Hypothalamus (tissue), 51 donors: ENCODE measurements at regions not wholly inside any gene's neighbourhood (a gene's known extent, or its start where the extent isn't known, plus 50 kb on each side); places are given as distances from the start of the nearest gene placed in this dataset.
A peak's percentile ranks its signal among the peaks of the same experiment; 100 is the strongest.

ENCODE experiments used
- DNase-seq, 51 donors: peaks; one replicate each; lab custom pipeline; 2025; lab: John Stamatoyannopoulos, UW

DNA sequence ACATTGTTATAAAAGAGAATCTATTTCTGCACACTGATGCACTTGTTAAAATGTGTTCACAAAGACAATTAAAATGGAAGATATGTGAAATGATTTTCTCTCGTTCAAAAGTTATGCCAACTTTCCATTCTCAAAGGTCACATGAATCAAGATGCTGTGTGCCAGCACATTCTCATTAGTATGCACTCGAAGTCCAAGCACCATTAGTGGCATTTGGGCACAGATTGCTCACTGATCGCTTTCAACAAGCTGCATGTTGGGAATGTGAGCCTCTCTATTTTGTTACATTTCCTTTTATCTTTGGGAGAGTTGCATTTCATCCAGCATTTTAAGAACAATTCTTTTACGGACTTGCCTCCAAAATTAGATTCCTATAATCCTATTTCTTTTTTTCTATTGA is 398.9 kb downstream of the FBXO15 start:
- DNase-seq = peak in 1 of 51 donors; percentile 9

DNA sequence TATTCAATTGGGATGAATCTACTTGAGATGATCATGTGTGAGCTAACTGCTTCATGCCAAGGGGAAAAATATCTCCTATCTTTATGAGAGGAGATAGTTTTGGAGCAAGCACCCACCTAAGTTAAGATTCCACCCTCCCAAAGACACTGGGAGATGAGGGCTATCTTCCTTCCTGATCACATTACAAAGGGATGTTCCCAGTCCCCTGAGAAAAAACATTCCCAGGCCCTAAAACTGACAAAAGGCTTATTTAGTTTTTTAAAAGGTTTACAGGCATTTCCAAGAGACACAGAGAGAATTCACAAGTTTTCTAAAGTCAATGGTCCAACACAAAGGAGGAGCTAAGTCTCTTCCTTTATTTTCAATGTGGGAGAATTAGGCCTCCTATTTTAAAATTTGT is 401.5 kb downstream of the FBXO15 start:
- no peak for DNase-seq

DNA sequence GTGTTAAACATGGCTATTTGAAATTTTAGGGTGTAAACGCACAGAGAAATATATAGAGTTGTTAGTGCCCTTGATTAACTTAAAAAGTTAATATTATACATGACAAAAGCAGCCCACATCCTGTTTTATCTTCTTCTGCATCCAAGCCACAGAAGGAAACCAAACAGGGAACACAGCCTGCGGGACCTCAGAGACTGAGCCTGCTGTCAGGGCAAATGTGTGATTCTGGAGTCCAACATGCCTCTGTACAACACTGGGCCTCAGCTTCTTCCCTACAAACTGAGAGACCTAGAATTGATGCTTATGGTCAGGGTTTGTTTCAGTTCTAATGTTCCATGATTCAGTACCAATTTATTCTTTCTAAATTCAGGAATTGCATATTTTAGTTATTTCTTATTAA is 404.7 kb downstream of the FBXO15 start:
- DNase-seq = no peak

DNA sequence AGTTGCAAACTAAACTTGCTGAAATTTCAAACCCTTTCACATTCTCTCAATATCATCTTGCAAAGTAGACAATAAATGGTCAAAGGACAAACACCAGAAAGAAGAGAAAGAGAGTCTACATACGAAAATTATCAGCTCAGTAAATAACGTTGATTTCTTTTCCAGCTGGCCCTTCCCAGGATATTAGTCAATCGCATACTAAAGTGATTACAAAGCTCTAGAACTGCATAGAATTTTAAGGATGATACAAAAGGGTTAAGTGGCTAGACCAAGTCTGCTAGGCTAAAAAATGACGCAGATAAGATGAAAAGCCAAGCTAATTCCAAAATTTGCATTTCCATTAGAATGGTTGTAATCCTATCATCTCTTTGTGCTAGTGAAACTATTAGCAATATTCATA is 405.7 kb downstream of the FBXO15 start:
- no peak for DNase-seq

DNA sequence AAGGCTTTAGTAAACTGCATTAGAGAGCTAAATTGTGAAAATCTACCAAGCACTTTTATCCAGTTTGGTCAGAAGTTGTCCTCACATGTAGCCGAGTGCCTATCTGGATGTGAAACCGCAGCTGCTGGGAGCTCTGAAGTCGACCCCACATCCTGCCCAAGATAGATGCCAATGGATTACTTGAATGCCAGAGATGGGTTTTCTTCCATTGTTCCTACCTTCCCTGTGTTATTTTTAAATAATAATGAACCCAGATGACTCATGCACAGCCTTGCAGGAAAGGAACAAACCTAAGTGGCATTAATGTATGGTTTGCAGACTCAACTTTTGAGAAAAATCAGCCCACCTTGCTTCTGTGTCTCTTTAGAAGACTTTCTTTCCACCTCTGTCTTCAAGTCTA is 408.5 kb downstream of the FBXO15 start:
- DNase-seq = peak in 1 of 51 donors; percentile 12

DNA sequence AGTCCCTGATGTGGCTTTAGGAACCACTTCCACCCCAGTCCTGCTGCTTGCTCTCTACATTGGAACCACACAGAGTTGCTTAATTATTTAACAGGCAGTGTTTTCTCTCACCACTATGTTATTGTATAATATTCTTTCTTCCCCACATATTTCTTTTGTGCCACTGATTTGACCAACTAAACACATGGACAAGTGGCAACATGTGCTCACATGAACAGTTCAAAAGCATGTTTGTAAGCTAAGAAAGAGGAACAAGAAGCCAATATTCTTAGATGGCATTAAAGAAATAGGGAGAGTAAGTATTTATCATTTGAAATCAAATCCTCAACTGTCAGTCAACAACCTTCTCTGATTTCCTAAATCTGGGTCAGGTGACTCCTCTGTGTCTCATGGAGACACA is 409.6 kb downstream of the FBXO15 start:
- DNase-seq = no peak

DNA sequence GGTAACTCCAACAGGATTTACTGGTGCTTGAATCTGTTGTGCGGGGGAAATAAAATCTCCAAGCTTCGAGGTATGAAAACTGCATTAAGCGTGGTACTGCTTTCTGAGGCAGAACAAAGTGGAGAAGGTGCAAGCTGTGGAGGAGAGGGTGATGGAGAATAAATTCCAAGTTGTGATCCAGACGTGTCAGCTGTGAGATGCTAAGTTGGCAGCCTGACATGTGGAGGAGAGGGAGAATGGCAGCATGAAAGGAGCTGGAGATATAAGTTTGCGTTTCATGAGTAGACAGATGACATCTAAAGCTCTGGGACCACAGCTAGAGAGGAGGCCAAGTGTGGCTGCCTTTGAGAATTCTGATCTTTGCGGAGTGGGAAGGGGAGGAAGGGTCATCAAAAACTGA is 411.8 kb downstream of the FBXO15 start:
- no peak for DNase-seq

DNA sequence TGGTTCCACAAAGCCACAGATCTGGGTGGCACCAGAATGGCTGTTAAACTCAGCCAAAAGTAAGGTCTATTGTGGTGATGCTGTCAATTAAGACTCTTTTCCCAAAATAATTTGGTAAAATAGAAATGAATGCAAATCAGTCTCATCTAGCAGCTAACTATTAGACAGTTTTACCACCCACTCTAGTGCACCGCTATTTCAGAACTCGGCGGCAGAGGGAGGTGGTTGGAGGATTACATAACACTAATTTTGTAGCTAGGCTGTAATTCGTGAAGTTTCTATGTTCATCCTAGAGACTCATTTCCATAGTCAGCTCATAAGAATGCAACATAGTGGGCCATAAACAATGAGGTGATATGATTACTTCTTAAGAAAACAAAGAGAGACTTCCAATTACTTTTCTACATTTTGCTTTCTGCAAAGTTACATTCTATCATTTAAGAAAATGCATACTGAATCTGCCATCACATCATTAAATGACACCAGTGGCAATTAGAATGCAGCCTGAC is 413.8 kb downstream of the FBXO15 start:
- peak in 2 of 51 donors; percentile 26 to 29 for DNase-seq

DNA sequence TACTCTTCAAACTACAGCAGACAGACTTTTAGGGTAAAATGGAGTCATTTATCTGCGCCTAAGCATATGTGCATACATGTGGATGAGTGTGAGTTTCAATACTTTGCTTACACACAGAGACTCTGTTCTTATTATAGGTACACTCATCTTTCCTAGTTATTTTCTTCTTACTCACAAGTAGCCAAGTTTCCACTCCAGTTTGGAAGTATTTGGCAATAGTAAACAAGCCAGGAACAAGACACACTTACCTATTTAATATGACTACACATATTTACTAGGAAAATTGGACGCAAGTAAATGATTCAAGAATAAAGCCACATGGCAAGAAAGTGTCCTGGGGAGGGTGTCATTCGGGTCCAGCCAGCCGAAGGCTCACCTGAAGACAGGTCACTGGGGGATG is 414.3 kb downstream of the FBXO15 start:
- no peak for DNase-seq

DNA sequence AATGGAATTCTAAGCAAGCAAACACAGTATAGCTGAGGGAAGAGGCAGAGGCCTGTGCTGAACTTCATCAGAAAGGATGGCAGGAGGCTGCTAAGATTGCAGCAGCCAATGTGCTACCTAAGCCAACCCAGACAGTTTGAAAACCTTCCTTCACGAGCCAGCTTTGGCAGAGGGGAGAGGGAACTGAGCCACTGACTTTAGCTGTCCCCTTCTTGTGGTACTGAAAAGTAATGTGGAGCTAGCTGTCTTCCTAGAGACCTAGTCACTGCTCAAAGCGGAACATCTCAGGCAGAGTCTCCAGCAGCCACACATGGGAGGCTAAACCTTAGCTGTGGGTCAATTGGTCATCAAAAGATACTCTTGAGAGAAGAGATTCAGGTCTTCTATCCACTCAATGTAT is 419.0 kb downstream of the FBXO15 start:
- no peak for DNase-seq

DNA sequence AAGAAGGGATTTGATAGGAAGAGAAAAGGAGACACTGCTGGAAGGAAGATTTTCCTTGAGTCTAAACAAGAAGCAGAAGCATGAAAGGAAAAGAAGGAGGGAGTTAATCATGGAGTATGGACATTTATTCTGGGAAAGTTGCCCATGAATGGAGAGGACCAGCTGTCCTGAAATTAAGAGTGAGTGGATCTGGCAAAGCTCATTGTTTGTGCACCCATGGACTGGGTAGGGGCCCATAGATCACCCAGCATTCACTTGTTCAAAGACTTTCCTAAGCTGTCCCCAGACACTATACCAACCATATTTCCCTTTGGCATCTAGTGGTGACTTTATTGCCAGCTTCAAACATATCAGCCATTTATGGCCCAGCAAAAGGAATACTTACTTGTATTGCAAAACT is 422.7 kb downstream of the FBXO15 start:
- no peak for DNase-seq

DNA sequence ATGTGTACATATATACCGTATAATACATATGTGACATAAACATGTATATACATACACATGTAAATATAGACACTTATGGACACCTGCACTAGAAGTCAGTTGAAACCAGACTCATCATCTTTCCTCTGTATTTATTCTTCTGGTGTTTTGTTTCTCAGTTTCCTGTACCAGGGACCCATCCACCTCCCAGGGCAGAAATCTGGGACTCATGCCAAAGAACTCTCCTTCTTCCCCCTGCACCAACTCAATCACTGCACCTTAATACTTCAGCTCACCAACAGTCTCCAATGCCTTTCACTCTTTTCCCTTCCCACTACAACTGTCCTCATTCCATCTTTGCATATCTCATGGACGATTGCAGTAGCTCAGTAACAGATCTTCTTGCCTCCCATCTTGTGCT is 428.0 kb downstream of the FBXO15 start:
- DNase-seq = no peak

DNA sequence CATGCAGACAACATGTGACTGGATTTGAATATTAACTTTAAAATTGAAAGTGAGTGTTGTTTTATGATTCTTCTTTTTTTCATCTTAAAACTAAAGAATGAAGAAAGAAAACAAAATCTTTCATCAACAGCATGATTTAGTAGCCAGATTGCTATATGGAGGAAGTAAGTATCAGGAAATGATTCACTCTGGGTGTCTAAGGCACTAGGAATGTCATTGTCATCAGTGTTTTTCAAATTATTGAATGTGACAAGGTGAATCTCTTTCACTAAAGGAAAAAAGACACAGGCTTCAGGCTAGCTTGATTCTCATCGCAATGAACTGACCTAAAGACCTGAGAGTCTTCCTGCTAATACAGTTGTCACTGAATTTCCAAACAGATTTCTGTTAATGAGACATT is 430.1 kb downstream of the FBXO15 start:
- DNase-seq = no peak

DNA sequence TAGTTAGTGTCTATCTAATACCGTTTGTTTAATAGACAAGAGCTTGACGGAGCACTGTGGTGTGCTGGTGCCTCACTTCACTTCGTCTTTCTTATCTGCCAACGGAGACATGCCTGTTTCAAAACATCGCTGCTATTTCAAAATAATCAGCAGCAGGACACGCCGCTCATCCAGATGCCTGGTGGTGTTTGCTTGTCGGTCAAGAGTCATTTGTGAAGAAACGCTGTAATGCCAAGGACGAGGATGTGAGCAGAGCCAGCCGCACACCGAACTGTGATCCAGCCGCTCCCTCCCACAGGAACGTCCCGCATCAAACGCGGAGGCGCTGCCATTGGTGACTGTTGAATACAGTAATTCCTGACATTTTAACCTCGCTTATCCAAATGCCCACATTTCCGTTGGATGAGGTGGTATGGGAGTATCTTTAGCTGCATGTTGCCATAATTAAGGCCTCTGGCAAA is 432.4 kb downstream of the FBXO15 start:
- DNase-seq = no peak

DNA sequence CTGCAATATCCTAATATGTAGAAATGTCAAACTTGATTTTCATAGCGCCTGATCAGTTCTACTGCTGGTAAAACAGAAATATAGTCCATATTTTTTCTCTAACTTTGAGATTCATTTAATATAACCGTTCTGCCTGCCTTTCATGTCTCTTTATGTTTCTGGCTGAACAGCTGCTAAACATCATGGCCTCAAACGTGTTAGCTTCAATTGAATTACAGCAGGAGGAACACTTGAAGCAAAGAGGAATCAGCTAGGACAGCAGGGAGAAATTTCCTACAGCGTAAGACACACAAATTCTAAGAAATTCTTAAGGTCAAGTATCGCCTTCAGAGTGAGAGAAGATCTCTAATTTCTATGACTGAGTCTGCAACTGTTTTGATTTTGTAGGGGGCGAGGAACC is 433.2 kb downstream of the FBXO15 start:
- DNase-seq = no peak

DNA sequence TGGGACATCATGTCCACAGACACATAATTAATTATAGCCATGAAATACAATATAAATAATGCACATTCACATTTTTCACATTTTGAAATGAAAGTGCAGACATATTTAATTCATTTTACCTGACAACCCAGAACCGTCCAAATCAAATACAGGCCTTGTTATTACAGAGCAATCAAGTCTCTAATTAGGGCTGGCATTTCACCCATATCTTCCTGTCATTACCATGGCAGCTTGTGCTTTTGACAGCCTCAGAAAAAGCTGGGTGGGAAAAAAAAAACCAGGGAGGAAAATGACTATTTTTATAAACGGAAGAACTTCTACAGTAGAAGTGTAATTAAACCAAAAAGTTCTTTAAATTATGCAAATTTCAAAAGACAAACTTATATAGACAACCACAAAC is 436.4 kb downstream of the FBXO15 start:
- no peak for DNase-seq

DNA sequence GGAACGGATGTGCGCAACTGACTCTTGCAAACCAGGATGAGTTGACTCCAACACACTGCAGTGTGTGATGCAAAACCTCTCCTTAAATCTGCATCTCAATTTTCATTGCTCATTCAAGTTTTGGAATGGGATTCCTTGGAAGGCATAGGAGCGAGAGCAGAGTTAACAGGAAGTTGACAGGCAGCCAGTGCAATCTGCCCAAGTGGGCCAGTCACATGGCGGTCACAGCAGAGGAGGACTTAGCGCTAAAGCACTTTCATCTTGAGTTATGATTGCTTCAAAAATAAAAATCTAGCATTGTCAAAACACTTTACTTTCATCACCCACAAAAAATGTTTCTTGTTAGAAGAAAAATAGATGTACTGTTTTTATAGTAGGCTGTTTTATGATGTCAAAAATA is 439.0 kb downstream of the FBXO15 start:
- DNase-seq = no peak

DNA sequence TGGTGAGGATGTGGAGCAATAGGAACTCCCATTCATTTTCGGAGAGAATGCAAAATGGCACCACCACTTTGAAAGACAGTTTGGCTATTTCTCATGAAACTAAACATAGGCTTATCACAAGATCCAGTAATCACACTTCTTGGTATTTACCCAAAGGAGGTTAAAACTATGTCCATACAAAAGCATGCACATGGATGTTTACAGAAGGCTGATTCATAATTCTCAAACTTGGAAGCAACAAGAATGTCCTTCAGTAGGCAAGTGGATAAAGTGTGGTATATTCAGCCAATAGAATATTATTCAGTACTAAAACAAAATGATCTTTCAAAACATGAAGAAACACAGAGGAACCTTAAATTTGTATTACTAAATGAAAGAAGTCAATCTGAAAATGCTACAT is 440.6 kb downstream of the FBXO15 start:
- DNase-seq = no peak

DNA sequence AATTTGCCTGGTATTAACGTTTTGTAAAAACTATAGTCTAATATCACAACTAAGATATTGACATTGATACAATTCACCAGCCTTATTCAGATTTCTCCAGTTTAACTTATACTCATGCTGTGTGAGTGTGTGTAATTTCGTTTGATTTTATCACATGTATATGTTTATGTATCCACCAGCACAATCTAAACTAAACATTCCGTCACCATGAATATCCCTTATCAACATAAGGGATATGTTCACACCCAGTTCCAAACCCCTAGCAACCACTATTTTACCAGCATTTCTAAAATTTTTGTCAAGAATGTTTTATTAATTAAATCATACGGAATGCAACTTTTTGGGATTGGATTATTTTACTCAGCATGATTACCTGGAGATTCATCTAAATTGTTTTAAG is 450.3 kb downstream of the FBXO15 start:
- DNase-seq = no peak

DNA sequence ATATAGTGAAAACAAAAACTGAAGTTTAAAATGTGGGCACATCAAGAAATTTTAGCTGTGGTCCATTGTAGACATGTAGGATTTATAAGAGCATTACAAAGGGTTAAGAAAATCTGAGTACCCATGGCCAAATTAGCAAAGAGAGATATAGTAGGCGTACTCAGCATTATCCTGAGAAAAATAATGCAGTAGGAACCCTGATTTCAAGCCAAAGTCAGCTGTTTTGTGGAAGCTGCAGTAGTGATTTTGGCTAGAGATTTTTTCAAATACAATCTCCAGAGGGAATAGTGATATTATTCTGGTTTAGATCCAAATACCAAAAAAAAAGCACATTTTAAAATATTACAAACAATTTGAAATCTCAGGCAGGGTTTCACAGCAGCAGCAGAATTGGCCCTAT is 450.9 kb downstream of the FBXO15 start:
- DNase-seq = no peak

DNA sequence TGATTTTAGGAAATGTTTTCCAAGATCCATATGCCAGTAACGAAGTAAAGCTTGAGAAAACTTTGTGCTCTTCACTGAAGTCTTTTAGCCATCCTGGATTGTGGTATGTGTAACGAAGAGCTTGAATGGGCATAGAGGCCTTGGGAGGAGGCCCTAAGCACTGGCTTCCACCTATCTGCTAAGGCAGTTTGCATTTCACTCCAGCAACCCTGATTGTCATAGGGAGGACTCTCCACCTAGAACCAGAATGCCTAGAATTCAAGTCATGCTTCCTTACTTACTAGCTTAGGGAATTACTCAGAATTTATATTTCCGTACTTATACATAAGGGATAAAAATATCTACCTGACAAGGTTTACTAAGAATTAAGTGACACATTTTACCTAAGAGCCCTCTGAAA is 451.5 kb downstream of the FBXO15 start:
- no peak for DNase-seq

DNA sequence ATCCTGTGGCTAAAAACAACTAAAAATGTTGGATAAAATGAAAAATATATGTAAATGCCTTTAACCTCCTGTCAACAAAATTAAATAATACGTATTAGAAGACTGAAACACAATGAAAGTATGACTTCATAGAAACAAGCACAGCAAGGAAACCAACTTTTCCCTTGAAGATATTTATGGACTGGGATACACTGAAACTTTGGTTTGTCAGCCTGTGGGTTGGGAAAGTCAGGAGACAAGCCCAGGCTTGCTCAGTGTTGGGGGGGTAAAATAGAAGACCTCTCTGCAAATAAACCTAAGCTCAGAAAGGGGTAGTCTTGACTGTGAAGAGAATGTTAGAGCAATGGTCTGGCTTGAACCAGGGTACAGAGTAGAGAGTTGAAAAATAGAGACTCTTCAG is 454.5 kb downstream of the FBXO15 start:
- DNase-seq = no peak

DNA sequence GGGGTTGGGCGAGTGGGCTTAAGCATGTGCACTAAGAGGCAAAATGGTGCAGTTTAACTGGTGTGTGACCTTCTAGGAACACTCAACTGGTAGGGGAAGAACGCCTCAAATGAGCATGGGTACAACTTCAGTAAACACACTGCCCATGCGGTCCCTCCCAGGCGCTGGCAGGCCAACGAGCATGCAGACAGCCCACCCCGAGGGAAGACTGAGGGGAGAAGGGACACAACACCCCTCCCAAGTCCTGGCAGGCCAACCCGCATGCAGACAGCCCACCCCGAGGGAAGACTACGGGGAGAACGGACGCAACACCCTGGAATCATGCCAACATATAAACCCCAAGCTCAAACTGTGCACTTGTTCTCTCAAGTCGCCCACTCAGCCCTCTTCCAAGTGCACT is 456.0 kb downstream of the FBXO15 start:
- DNase-seq = no peak

DNA sequence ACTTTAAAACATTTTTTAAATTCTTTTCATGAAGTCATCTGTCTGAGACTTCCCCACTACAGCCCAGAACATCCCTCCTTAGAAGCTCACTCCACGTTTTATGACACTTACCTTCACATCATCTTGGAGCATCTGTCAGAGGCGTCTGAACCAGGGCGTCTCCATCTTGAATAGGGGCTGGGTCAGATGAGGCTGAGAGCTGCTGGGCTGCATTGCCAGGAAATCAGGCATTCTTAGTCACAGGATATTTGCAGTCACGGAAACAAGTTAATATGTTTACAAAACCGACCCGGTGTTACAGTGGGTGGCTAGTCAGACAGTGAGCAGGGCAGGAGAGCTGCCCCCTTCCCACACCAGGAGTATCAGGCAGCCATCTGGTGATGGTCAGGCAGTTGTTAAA is 456.5 kb downstream of the FBXO15 start:
- no peak for DNase-seq
